ENCODE measurements at regions not wholly inside any gene's neighbourhood (a gene's known extent, or its start where the extent isn't known, plus 50 kb on each side); places are given as distances from the start of the nearest gene placed in this dataset.
A peak's percentile ranks its signal among the peaks of the same experiment; 100 is the strongest.

GRCh38 chr15:79163395-79163794 is 72.8 kb upstream of the RASGRF1 start:
- Histone ChIP-seq H3K36me3 (no peaks in the 10 kb centered on the region), H3K27me3 (no peaks in the 10 kb centered on the region), H3K27ac (no peak overlapping the region), H3K4me3 (no peak overlapping the region), H3K4me1 (no peaks in the 10 kb centered on the region), H3K9me3 (no peaks in the 10 kb centered on the region)
- ATAC-seq (no peak), DNase-seq (no peak)
- TF ChIP-seq POLR2A (IDR thresholded peaks at IDR 0.05) (no peak), CTCF (IDR thresholded peaks at IDR 0.05) (no peak)
- intact Hi-C loops (cut with DNase I), result no loop called here

GRCh38 chr15:79161837-79162508 is 71.4 kb upstream of the RASGRF1 start:
- Histone ChIP-seq H3K4me1 (no peaks in the 10 kb centered on the region), H3K27me3 (no peaks in the 10 kb centered on the region), H3K36me3 (no peaks in the 10 kb centered on the region), H3K9me3 (no peaks in the 10 kb centered on the region), H3K27ac (no peak overlapping the region), H3K4me3 (no peak overlapping the region)
- TF ChIP-seq POLR2A (IDR thresholded peaks at IDR 0.05) (no peak), CTCF (IDR thresholded peaks at IDR 0.05) (no peak)
- WGBS, 4 donors, result 20 to 73% (median 45%) methylated on average over 1 of the region's 1 CpG
- ATAC-seq, result no peak
- intact Hi-C loops (cut with DNase I), result no loop called here
- DNase-seq, result no peak

GRCh38 chr15:79160211-79160610 is 69.6 kb upstream of the RASGRF1 start:
- TF ChIP-seq POLR2A (IDR thresholded peaks at IDR 0.05), result no peak
- no peak for TF ChIP-seq CTCF (IDR thresholded peaks at IDR 0.05)
- Histone ChIP-seq H3K4me1 (no peaks in the 10 kb centered on the region), H3K4me3 (no peak overlapping the region), H3K27ac (no peak overlapping the region), H3K27me3 (no peaks in the 10 kb centered on the region), H3K9me3 (no peaks in the 10 kb centered on the region), H3K36me3 (no peaks in the 10 kb centered on the region)
- 46 to 69% (median 54%) methylated on average over 2 of the region's 2 CpGs for WGBS, 4 donors
- ATAC-seq (peak in 2 of 4 donors; percentile 47 to 61), DNase-seq (peak in 1 of 5 donors; percentile 42)
- intact Hi-C loops (cut with DNase I), result no loop called here

GRCh38 chr15:79157631-79158592 is 67.3 kb upstream of the RASGRF1 start:
- ATAC-seq, result no peak
- WGBS, 4 donors, result 69 to 84% (median 81%) methylated on average over 9 to 13 of the region's 13 CpGs
- Histone ChIP-seq H3K9me3 (no peaks in the 10 kb centered on the region), H3K4me3 (no peak overlapping the region), H3K27me3 (peaks cover 0 to 5% (median 0%) of the 10 kb centered on the region in 9 donors), H3K27ac (no peak overlapping the region), H3K4me1 (peaks cover 0 to 3% (median 0%) of the 10 kb centered on the region in 12 donors), H3K36me3 (no peaks in the 10 kb centered on the region)
- no peak for DNase-seq
- TF ChIP-seq CTCF (IDR thresholded peaks at IDR 0.05), result no peak
- no peak for TF ChIP-seq POLR2A (IDR thresholded peaks at IDR 0.05)
- intact Hi-C loops (cut with DNase I), result no loop called here

Measured in heart left ventricle (tissue), 16 donors.